ENCODE measurements at regions not wholly inside any gene's neighbourhood (a gene's known extent, or its start where the extent isn't known, plus 50 kb on each side); places are given as distances from the start of the nearest gene placed in this dataset.
A peak's percentile ranks its signal among the peaks of the same experiment; 100 is the strongest.

- Mint-ChIP-seq H3K4me1 (peaks cover 32% of the 10 kb centered on the region), H3K27me3 (ENCODE audit: low read depth) (no peaks in the 10 kb centered on the region), H3K27ac (peak overlapping the region in 1 of 3 experiments; percentile 42), H3K4me3 (no peak overlapping the region), H3K9me3 (no peaks in the 10 kb centered on the region), H3K36me3 (ENCODE audit: low read depth) (no peaks in the 10 kb centered on the region)
- TF ChIP-seq CTCF (IDR thresholded peaks at IDR 0.05; ENCODE audit: unreplicated experiment in 3 of 3) = no peak
These were observed 124.2 kb upstream of the KCNJ16 start for GRCh38 chr17:69950701-69951418.

GRCh38 chr17:69954241-69954925 is 120.6 kb upstream of the KCNJ16 start:
- H3K27ac Mint-ChIP-seq = no peak overlapping the region
- no peaks in the 10 kb centered on the region for H3K27me3 Mint-ChIP-seq (ENCODE audit: low read depth)
- H3K36me3 Mint-ChIP-seq (ENCODE audit: low read depth) = no peaks in the 10 kb centered on the region
- TF ChIP-seq CTCF (IDR thresholded peaks at IDR 0.05; ENCODE audit: unreplicated experiment in 3 of 3) = no peak
- H3K9me3 Mint-ChIP-seq = no peaks in the 10 kb centered on the region
- H3K4me1 Mint-ChIP-seq = peaks cover 25% of the 10 kb centered on the region
- H3K4me3 Mint-ChIP-seq = no peak overlapping the region

GRCh38 chr17:69958063-69958462 is 117.0 kb upstream of the KCNJ16 start:
- H3K27ac Mint-ChIP-seq = no peak overlapping the region
- peaks cover 45% of the 10 kb centered on the region for H3K4me1 Mint-ChIP-seq
- H3K4me3 Mint-ChIP-seq = no peak overlapping the region
- no peaks in the 10 kb centered on the region for H3K27me3 Mint-ChIP-seq (ENCODE audit: low read depth)
- H3K9me3 Mint-ChIP-seq = peaks cover 1% of the 10 kb centered on the region
- no peak for TF ChIP-seq CTCF (IDR thresholded peaks at IDR 0.05; ENCODE audit: unreplicated experiment in 3 of 3)
- no peaks in the 10 kb centered on the region for H3K36me3 Mint-ChIP-seq (ENCODE audit: low read depth)

GRCh38 chr17:69959283-69959682 is 115.7 kb upstream of the KCNJ16 start:
- H3K4me3 Mint-ChIP-seq = no peak overlapping the region
- no peak for TF ChIP-seq CTCF (IDR thresholded peaks at IDR 0.05; ENCODE audit: unreplicated experiment in 3 of 3)
- no peaks in the 10 kb centered on the region for H3K36me3 Mint-ChIP-seq (ENCODE audit: low read depth)
- H3K27ac Mint-ChIP-seq = peak overlapping the region; percentile 2 to 35 (median 6)
- H3K4me1 Mint-ChIP-seq = peaks cover 48% of the 10 kb centered on the region
- H3K27me3 Mint-ChIP-seq (ENCODE audit: low read depth) = no peaks in the 10 kb centered on the region
- peaks cover 5% of the 10 kb centered on the region for H3K9me3 Mint-ChIP-seq

- H3K36me3 Mint-ChIP-seq (ENCODE audit: low read depth) = no peaks in the 10 kb centered on the region
- H3K4me3 Mint-ChIP-seq = no peak overlapping the region
- peaks cover 13% of the 10 kb centered on the region for H3K9me3 Mint-ChIP-seq
- no peaks in the 10 kb centered on the region for H3K27me3 Mint-ChIP-seq (ENCODE audit: low read depth)
- H3K4me1 Mint-ChIP-seq = peaks cover 48% of the 10 kb centered on the region
- no peak for TF ChIP-seq CTCF (IDR thresholded peaks at IDR 0.05; ENCODE audit: unreplicated experiment in 3 of 3)
- H3K27ac Mint-ChIP-seq = peak overlapping the region in 1 of 3 experiments; percentile 55
These were observed 114.3 kb upstream of the KCNJ16 start for GRCh38 chr17:69960755-69961154.

All from nephron (organoid).